B cell (primary cell): ENCODE measurements at regions not wholly inside any gene's neighbourhood (a gene's known extent, or its start where the extent isn't known, plus 50 kb on each side); places are given as distances from the start of the nearest gene placed in this dataset.

Source experiments
- EZH2 ChIP-seq: IDR thresholded peaks from 2 replicates; pipeline ENCODE4 v1.6.1; 2012; ENCODE audit warnings: borderline replicate concordance, low read depth, mild to moderate bottlenecking, moderate library complexity, low read length; ENCODE audit not compliant: insufficient read depth, poor library complexity, severe bottlenecking
- TF ChIP-seq, protein P1 (sequence below): fragments of 200-600 bp; IDR thresholded peaks from one replicate; pipeline ENCODE4 v1.8.0; 2022; ENCODE audit warnings: antibody characterized with exemption, mild to moderate bottlenecking

DNA sequence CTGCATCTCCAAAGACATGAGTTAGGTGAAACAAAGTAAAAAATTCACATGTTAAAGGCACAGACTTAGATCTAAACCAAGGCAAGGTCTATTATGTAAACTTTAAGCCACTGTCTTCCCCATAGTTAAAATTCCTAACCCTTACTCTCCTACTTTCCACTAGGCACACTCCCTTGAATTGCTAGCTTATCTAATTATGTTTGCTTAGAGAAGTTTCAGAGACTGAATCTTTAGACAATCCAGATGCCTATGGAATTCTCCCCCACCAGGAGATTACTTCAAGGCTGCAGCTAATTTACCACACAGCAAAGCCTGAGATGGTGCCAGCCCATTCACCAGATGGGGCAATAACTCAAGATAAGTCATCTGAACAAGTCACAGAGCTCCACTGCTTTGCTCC lies 803.1 kb upstream of the COX7C start:
- TF ChIP-seq, protein P1, sequence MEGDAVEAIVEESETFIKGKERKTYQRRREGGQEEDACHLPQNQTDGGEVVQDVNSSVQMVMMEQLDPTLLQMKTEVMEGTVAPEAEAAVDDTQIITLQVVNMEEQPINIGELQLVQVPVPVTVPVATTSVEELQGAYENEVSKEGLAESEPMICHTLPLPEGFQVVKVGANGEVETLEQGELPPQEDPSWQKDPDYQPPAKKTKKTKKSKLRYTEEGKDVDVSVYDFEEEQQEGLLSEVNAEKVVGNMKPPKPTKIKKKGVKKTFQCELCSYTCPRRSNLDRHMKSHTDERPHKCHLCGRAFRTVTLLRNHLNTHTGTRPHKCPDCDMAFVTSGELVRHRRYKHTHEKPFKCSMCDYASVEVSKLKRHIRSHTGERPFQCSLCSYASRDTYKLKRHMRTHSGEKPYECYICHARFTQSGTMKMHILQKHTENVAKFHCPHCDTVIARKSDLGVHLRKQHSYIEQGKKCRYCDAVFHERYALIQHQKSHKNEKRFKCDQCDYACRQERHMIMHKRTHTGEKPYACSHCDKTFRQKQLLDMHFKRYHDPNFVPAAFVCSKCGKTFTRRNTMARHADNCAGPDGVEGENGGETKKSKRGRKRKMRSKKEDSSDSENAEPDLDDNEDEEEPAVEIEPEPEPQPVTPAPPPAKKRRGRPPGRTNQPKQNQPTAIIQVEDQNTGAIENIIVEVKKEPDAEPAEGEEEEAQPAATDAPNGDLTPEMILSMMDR = no peak
- no peak for TF ChIP-seq EZH2
